Naive thymus-derived CD4-positive, alpha-beta T cell (primary cell): ENCODE measurements at regions not wholly inside any gene's neighbourhood (a gene's known extent, or its start where the extent isn't known, plus 50 kb on each side); places are given as distances from the start of the nearest gene placed in this dataset.

Experiments
- ATAC-seq: fragments of 150-1000 bp; cut with Tn5 transposase; 2 replicates; pipeline ENCODE4 v1.10.0; 2021; ENCODE audit warnings: mild to moderate bottlenecking, moderate library complexity
- CTCF ChIA-PET: fragments of 350-600 bp; sonication (Branson Sonifier 250); formaldehyde crosslinking; loops from one replicate; lab custom pipeline; 2021; ENCODE audit warnings: antibody characterized with exemption; lab: Charles Lee
- POLR2A ChIA-PET: fragments of 350-600 bp; sonication (Branson Sonifier 250); formaldehyde crosslinking; loops from one replicate; lab custom pipeline; 2021; ENCODE audit warnings: antibody characterized with exemption, inconsistent platforms; lab: Charles Lee
- DNase-seq, 9 donors: peaks; one replicate each; pipeline versions ENCODE4 v3.0.0 to v3.0.0-alpha.2; 2020 to 2022; ENCODE audit warnings: mixed read lengths in 1 of 9
- H3K27ac ChIP-seq: one replicate; pipeline ENCODE4 v1.7.0; 2013; ENCODE audit warnings: mild to moderate bottlenecking, low read depth, low read length, moderate library complexity
- H3K27me3 ChIP-seq, 2 donors: one replicate each; pipeline ENCODE4 v1.7.0; 2013; ENCODE audit warnings: low read length in 2 of 2, mild to moderate bottlenecking in 2 of 2, moderate library complexity in 2 of 2; ENCODE audit not compliant: control insufficient read depth in 2 of 2, insufficient read depth in 2 of 2
- H3K36me3 ChIP-seq, 3 experiments: 1 replicate in 2 of 3; 2 replicates in 1 of 3; pipeline ENCODE4 v1.7.0; 2013; ENCODE audit warnings: low read length in 3 of 3, mild to moderate bottlenecking in 3 of 3, moderate library complexity in 1 of 3; ENCODE audit not compliant: insufficient read depth in 3 of 3, control insufficient read depth in 2 of 3
- H3K4me1 ChIP-seq, 2 donors: one replicate each; pipeline ENCODE4 v1.7.0; 2013; ENCODE audit warnings: low read length in 2 of 2, mild to moderate bottlenecking in 2 of 2, moderate library complexity in 1 of 2; ENCODE audit not compliant: control insufficient read depth in 2 of 2, insufficient read depth in 2 of 2
- H3K4me3 ChIP-seq: 2 replicates; pipeline ENCODE4 v1.7.0; 2013; ENCODE audit warnings: mild to moderate bottlenecking, low read length
- H3K9me3 ChIP-seq, 3 experiments: 1 replicate in 2 of 3; 2 replicates in 1 of 3; pipeline ENCODE4 v1.7.0; 2013; ENCODE audit warnings: low read length in 3 of 3; ENCODE audit not compliant: control insufficient read depth in 2 of 3
- H3K27ac Mint-ChIP-seq, 9 donors: one replicate each; pipeline ENCODE4 v1.8.0; 2020 to 2022; ENCODE audit warnings: mixed read lengths in 9 of 9, mild to moderate bottlenecking in 8 of 9, moderate library complexity in 5 of 9, inconsistent platforms in 2 of 9
- H3K27me3 Mint-ChIP-seq, 5 donors: one replicate each; pipeline ENCODE4 v1.8.0; 2021 to 2022; ENCODE audit warnings: mixed read lengths in 5 of 5, mild to moderate bottlenecking in 1 of 5
- H3K36me3 Mint-ChIP-seq, 5 donors: one replicate each; pipeline ENCODE4 v1.8.0; 2020 to 2022; ENCODE audit warnings: mixed read lengths in 5 of 5, mild to moderate bottlenecking in 3 of 5, inconsistent platforms in 1 of 5
- H3K4me1 Mint-ChIP-seq, 7 donors: one replicate each; pipeline ENCODE4 v1.8.0; 2020 to 2022; ENCODE audit warnings: mixed read lengths in 7 of 7, mild to moderate bottlenecking in 3 of 7, inconsistent platforms in 1 of 7
- H3K4me3 Mint-ChIP-seq, 10 donors: one replicate each; pipeline ENCODE4 v1.8.0; 2020 to 2022; ENCODE audit warnings: mild to moderate bottlenecking in 10 of 10, mixed read lengths in 10 of 10, moderate library complexity in 6 of 10, inconsistent platforms in 2 of 10
- H3K9me3 Mint-ChIP-seq, 11 donors: one replicate each; pipeline ENCODE4 v1.8.0; 2020 to 2022; ENCODE audit warnings: mixed read lengths in 11 of 11, mild to moderate bottlenecking in 4 of 11, inconsistent platforms in 1 of 11, moderate library complexity in 1 of 11
- intact Hi-C, 2 donors: fragments of 100-400 bp; cut with micrococcal nuclease; formaldehyde crosslinking; loops; one replicate each; pipeline ENCODE4 v1.15.1; 2023

DNA sequence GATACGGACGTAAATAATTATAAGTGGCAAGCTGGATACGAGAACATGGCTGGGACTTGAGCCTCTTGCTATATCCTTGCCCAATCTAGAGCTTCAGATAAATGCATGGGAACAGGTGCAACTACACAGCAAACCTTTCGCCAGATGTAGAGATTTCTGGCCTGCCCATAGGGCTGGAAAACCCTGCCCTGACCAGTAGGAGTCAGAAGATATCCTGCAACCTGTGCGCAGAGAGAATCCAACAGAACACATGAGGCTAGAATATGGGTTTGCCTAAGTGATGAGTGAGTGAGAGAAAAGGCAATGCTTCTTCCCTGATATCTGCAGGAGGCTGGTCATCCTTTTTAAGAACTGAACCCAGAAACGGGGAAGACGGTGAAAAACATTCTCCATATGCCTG, 805.3 kb upstream of the TENM3 start:
- Histone ChIP-seq H3K27me3 (no peaks in the 10 kb centered on the region), H3K9me3 (no peaks in the 10 kb centered on the region), H3K4me3 (no peak overlapping the region), H3K27ac (no peak overlapping the region), H3K36me3 (no peaks in the 10 kb centered on the region), H3K4me1 (no peaks in the 10 kb centered on the region)
- CTCF ChIA-PET, result no interaction called here
- no peak for ATAC-seq
- POLR2A ChIA-PET, result no interaction called here
- Mint-ChIP-seq H3K9me3 (peaks cover 0 to 10% (median 2%) of the 10 kb centered on the region in 11 donors), H3K36me3 (no peaks in the 10 kb centered on the region), H3K4me3 (no peak overlapping the region), H3K27ac (no peak overlapping the region), H3K4me1 (no peaks in the 10 kb centered on the region), H3K27me3 (no peaks in the 10 kb centered on the region)
- intact Hi-C loops, result no loop called here
- no peak for DNase-seq

DNA sequence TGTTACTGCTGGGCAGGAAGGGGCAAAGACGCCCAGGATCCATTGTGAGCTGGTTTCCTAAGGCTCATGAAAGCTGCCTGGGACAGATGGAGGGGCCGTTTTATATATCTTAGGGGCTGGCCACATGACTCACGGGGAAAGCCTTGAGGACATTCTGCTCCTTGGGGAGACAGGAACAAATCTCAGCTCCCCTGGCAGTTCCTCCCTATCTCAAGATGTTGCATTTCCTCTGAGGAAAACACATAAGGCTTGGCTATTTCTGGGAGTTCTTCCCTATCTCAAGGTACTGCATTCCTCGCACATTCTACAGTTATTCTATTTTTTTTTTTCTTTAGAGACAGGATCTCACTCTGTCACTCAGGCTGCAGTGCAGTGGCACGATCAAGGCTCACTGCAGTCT, 804.6 kb upstream of the TENM3 start:
- Mint-ChIP-seq H3K27me3 (no peaks in the 10 kb centered on the region), H3K27ac (no peak overlapping the region), H3K9me3 (peaks cover 0 to 10% (median 2%) of the 10 kb centered on the region in 11 donors), H3K4me3 (no peak overlapping the region), H3K4me1 (no peaks in the 10 kb centered on the region), H3K36me3 (no peaks in the 10 kb centered on the region)
- no peaks in the 10 kb centered on the region for H3K4me1 ChIP-seq
- no peaks in the 10 kb centered on the region for H3K36me3 ChIP-seq
- H3K9me3 ChIP-seq, result no peaks in the 10 kb centered on the region
- intact Hi-C loops, result no loop called here
- H3K27ac ChIP-seq, result no peak overlapping the region
- H3K27me3 ChIP-seq, result no peaks in the 10 kb centered on the region
- ATAC-seq, result no peak
- ChIA-PET CTCF (no interaction called here), POLR2A (no interaction called here)
- DNase-seq, result no peak
- no peak overlapping the region for H3K4me3 ChIP-seq

DNA sequence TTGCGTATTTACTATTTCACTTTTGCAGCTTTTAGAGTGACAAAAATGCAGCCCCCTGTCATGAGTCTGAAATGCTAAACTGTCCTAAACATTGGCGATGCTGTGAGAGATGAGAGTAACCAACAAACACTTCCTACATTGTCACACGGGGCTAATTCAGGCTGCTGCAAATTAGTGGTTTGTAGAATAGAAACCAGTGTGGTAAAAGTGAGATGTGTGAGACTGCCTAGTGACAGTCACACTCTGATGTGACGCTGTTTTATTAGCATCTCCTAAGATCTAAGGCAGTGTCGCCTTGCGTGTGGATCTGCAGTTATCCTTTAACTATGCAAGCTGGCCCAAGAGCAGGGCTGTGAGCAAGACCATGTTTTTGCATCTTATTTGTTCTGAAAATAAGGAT, 800.2 kb upstream of the TENM3 start:
- CTCF ChIA-PET, result no interaction called here
- intact Hi-C loops, result no loop called here

DNA sequence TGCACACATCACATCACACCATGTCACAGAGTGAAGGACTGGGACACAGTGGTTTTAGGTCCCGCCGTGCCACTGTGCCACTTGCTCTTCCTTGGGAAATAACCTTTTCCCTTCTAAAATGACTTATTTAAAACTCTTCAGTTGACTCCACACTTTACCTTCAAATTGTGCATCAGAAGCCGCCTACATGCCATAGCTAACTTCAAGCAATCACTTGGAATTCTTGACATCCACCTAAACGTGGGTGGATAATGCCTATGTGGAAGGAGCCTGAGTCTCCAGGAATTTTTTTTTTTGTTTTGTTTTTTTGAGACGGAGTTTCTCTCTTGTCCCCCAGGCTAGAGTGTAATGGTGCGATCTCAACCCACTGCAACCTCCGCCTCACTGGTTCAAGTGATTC, 777.4 kb upstream of the TENM3 start:
- H3K4me3 ChIP-seq, result no peak overlapping the region
- no peak for ATAC-seq
- no peaks in the 10 kb centered on the region for H3K27me3 Mint-ChIP-seq
- H3K36me3 Mint-ChIP-seq, result no peaks in the 10 kb centered on the region
- no peaks in the 10 kb centered on the region for H3K4me1 ChIP-seq
- CTCF ChIA-PET, result no interaction called here
- intact Hi-C loops, result no loop called here
- POLR2A ChIA-PET, result no interaction called here
- no peak for DNase-seq
- no peak overlapping the region for H3K27ac ChIP-seq
- no peaks in the 10 kb centered on the region for H3K9me3 ChIP-seq
- no peaks in the 10 kb centered on the region for H3K27me3 ChIP-seq
- H3K36me3 ChIP-seq, result no peaks in the 10 kb centered on the region
- H3K27ac Mint-ChIP-seq, result no peak overlapping the region
- peaks cover 0 to 23% (median 2%) of the 10 kb centered on the region in 11 donors for H3K9me3 Mint-ChIP-seq
- no peaks in the 10 kb centered on the region for H3K4me1 Mint-ChIP-seq
- H3K4me3 Mint-ChIP-seq, result no peak overlapping the region

More for the DNA sequence above, 800.2 kb upstream of the TENM3 start:
- H3K27ac ChIP-seq, result no peak overlapping the region
- Mint-ChIP-seq H3K9me3 (peaks cover 0 to 8% (median 0%) of the 10 kb centered on the region in 11 donors), H3K4me3 (no peak overlapping the region), H3K27me3 (no peaks in the 10 kb centered on the region), H3K4me1 (no peaks in the 10 kb centered on the region), H3K27ac (no peak overlapping the region), H3K36me3 (no peaks in the 10 kb centered on the region)
- H3K36me3 ChIP-seq, result no peaks in the 10 kb centered on the region
- no peak for DNase-seq
- ATAC-seq, result no peak
- POLR2A ChIA-PET, result no interaction called here
- H3K27me3 ChIP-seq, result no peaks in the 10 kb centered on the region
- H3K4me3 ChIP-seq, result no peak overlapping the region
- no peaks in the 10 kb centered on the region for H3K4me1 ChIP-seq
- H3K9me3 ChIP-seq, result no peaks in the 10 kb centered on the region

DNA sequence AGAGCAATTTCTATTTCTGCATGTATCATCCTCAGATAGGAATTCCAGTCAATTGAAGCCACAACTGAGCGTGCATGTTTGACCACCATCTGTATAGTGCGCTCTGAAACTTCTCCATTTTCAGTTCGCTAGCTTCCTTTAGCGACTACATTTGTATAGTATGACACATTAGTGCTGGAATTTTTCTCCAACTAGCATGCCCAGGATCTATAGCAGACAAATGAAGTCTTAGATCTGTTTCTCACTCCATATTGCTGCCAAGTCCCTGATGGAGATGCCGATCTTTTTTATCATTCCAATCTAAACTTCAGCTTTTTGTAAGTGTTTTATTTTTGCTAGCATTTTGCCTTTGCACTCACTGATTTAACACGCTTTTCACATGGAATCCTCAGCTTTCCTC, 774.8 kb upstream of the TENM3 start:
- Mint-ChIP-seq H3K4me1 (no peaks in the 10 kb centered on the region), H3K27ac (no peak overlapping the region), H3K27me3 (no peaks in the 10 kb centered on the region), H3K9me3 (peaks cover 0 to 9% (median 0%) of the 10 kb centered on the region in 11 donors), H3K4me3 (no peak overlapping the region), H3K36me3 (no peaks in the 10 kb centered on the region)
- H3K36me3 ChIP-seq, result no peaks in the 10 kb centered on the region
- POLR2A ChIA-PET, result no interaction called here
- H3K4me1 ChIP-seq, result no peaks in the 10 kb centered on the region
- no peaks in the 10 kb centered on the region for H3K27me3 ChIP-seq
- CTCF ChIA-PET, result no interaction called here
- no peaks in the 10 kb centered on the region for H3K9me3 ChIP-seq
- no peak for DNase-seq
- no peak for ATAC-seq
- H3K27ac ChIP-seq, result no peak overlapping the region
- no peak overlapping the region for H3K4me3 ChIP-seq
- intact Hi-C loops, result no loop called here

DNA sequence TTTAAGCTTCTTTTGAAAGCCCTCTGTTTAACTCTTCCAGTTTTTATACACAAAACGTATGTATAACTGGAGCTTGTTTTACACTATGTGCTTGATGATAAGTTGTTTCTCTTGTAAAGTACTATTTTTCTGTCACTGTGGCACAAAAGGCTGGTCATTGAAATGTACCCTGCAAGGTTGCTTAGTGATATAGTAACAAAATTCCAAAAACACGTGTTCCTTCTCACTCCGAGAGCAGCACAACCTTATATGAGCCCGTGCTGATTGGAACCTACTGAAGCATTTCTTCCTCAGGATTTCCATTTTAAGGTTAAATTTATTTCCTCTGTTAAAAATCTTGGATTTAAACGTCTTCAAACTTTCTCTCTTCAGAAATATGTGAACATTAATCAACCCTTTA, 772.9 kb upstream of the TENM3 start:
- H3K4me3 ChIP-seq, result no peak overlapping the region
- POLR2A ChIA-PET, result no interaction called here
- intact Hi-C loops, result no loop called here
- no peaks in the 10 kb centered on the region for H3K4me1 ChIP-seq
- H3K27ac Mint-ChIP-seq, result no peak overlapping the region
- H3K36me3 ChIP-seq, result no peaks in the 10 kb centered on the region
- H3K27me3 ChIP-seq, result no peaks in the 10 kb centered on the region
- H3K9me3 ChIP-seq, result no peaks in the 10 kb centered on the region
- no peaks in the 10 kb centered on the region for H3K36me3 Mint-ChIP-seq
- no peak overlapping the region for H3K27ac ChIP-seq
- no peak overlapping the region for H3K4me3 Mint-ChIP-seq
- CTCF ChIA-PET, result no interaction called here
- no peaks in the 10 kb centered on the region for H3K27me3 Mint-ChIP-seq
- no peaks in the 10 kb centered on the region for H3K4me1 Mint-ChIP-seq
- peaks cover 0 to 5% (median 0%) of the 10 kb centered on the region in 11 donors for H3K9me3 Mint-ChIP-seq
- ATAC-seq (no peak), DNase-seq (no peak)

DNA sequence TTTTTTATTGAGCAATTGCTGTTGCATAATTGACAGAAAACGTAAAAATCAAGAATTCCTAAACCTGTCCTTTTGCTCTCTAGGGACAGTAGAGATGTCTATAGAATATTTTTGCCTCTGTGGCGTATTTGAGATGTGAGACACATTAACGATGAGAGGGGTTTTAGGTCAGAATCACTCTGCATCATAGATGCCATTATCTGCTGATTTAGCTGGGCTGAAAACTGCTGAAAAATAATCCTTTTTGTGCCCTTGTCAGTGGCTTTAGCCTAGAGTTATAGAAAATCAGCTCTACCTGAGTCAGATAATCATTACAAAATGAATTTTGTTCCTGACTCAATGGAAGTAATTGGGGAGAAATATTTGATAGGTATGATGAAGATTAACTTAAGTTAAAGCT, 767.8 kb upstream of the TENM3 start:
- H3K27me3 ChIP-seq, result no peaks in the 10 kb centered on the region
- peaks cover 0 to 5% (median 0%) of the 10 kb centered on the region in 11 donors for H3K9me3 Mint-ChIP-seq
- CTCF ChIA-PET, result no interaction called here
- H3K9me3 ChIP-seq, result no peaks in the 10 kb centered on the region
- H3K4me1 ChIP-seq, result no peaks in the 10 kb centered on the region
- DNase-seq (no peak), ATAC-seq (no peak)
- H3K27ac Mint-ChIP-seq, result no peak overlapping the region
- POLR2A ChIA-PET, result no interaction called here
- H3K4me3 ChIP-seq, result no peak overlapping the region
- H3K27ac ChIP-seq, result no peak overlapping the region
- no peaks in the 10 kb centered on the region for H3K36me3 ChIP-seq
- H3K36me3 Mint-ChIP-seq, result no peaks in the 10 kb centered on the region
- H3K27me3 Mint-ChIP-seq, result no peaks in the 10 kb centered on the region
- no peak overlapping the region for H3K4me3 Mint-ChIP-seq
- H3K4me1 Mint-ChIP-seq, result no peaks in the 10 kb centered on the region
- intact Hi-C loops, result no loop called here
